OCI-LY7 (cell line): ENCODE measurements at regions not wholly inside any gene's neighbourhood (a gene's known extent, or its start where the extent isn't known, plus 50 kb on each side); places are given as distances from the start of the nearest gene placed in this dataset.

ENCODE experiments used
- EZH2phosphoT487 ChIP-seq: fragments of 200-600 bp; sonication (generic); IDR thresholded peaks from 2 replicates; pipeline ENCODE4 v1.6.1; 2018; ENCODE audit warnings: low read depth, borderline replicate concordance, mild to moderate bottlenecking, mixed run types, antibody characterized with exemption, low read length, moderate library complexity, mixed read lengths
- TF ChIP-seq, protein P1 (sequence below): fragments of 200-600 bp; sonication (generic); conservative IDR thresholded peaks from 2 replicates; pipeline ENCODE4 v1.5.1; 2014; ENCODE audit warnings: mild to moderate bottlenecking, antibody characterized with exemption, low read length, moderate library complexity, mixed read lengths

DNA sequence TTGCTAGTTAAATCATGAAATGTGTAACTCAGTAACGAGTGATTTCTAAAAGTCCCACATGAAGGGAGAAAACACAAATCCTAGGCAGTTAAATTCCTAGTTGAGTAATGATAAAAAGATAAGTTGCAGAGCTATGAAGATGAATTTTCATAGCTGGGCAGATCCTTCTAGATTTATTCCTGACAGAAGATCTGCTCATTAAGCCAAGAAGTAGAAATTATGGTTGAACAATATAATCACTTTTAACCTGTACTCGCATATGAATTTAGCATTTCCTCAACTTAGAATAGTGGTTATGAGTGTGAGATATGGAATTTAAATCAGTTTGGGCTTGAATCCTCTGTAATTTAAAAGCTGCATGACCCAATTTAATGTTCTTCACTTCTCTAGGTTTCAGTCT, 359.2 kb upstream of the HSF2 start:
- TF ChIP-seq, protein P1, sequence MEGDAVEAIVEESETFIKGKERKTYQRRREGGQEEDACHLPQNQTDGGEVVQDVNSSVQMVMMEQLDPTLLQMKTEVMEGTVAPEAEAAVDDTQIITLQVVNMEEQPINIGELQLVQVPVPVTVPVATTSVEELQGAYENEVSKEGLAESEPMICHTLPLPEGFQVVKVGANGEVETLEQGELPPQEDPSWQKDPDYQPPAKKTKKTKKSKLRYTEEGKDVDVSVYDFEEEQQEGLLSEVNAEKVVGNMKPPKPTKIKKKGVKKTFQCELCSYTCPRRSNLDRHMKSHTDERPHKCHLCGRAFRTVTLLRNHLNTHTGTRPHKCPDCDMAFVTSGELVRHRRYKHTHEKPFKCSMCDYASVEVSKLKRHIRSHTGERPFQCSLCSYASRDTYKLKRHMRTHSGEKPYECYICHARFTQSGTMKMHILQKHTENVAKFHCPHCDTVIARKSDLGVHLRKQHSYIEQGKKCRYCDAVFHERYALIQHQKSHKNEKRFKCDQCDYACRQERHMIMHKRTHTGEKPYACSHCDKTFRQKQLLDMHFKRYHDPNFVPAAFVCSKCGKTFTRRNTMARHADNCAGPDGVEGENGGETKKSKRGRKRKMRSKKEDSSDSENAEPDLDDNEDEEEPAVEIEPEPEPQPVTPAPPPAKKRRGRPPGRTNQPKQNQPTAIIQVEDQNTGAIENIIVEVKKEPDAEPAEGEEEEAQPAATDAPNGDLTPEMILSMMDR, result no peak
- TF ChIP-seq EZH2phosphoT487, result no peak
